GM12878 (cell line): ENCODE measurements at regions not wholly inside any gene's neighbourhood (a gene's known extent, or its start where the extent isn't known, plus 50 kb on each side); places are given as distances from the start of the nearest gene placed in this dataset.

ENCODE experiments used
- ATAC-seq: fragments of 200-7000 bp; cut with Tn5 transposase; 3 replicates; pipeline ENCODE4 v1.9.1; 2020; ENCODE audit warnings: mild to moderate bottlenecking, moderate library complexity
- BruUV-seq: library from RNA; stranded (reverse); fragments of 400-500 nt; replicated peaks from 2 replicates; lab custom pipeline; 2021; lab: Mats Ljungman, UMichigan
- CTCF ChIA-PET: fragments of 300-600 bp; sonication (Branson Sonifier 250); formaldehyde crosslinking; extraction: SDS; loops from one replicate; lab custom pipeline; 2021; ENCODE audit warnings: inconsistent platforms; lab: Yijun Ruan, JAX
- POLR2A ChIA-PET: fragments of 350-600 bp; formaldehyde crosslinking; extraction: SDS; loops from one replicate; lab custom pipeline; 2021; ENCODE audit warnings: inconsistent platforms; lab: Charles Lee
- RAD21 ChIA-PET: fragments of 300-600 bp; sonication (Branson Sonifier 250); formaldehyde crosslinking; loops from one replicate; lab custom pipeline; 2023; ENCODE audit warnings: antibody characterized with exemption; ENCODE audit not compliant: unreplicated experiment; lab: Charles Lee
- SMC1A ChIA-PET: fragments of 300-600 bp; sonication (Branson Sonifier 250); formaldehyde crosslinking; loops from one replicate; lab custom pipeline; 2023; ENCODE audit not compliant: unreplicated experiment, uncharacterized antibody; lab: Charles Lee
- DNase-seq: peaks from one replicate; pipeline ENCODE4 v3.0.0-alpha.2; 2011; ENCODE audit warnings: low read depth, low spot score
- FAIRE-seq: peaks from 3 replicates; lab custom pipeline; 2011; peaks lifted over from hg19 to GRCh38; lab: Jason Lieb, UNC
- H2AFZ ChIP-seq: 2 replicates; pipeline ENCODE4 v1.6.0; 2011; ENCODE audit warnings: low read depth, low read length, control low read depth; ENCODE audit not compliant: control insufficient read depth
- H3K27ac ChIP-seq: 2 replicates; pipeline ENCODE4 v1.5.1; 2011; ENCODE audit warnings: control low read depth; ENCODE audit not compliant: control insufficient read depth, insufficient read depth
- H3K27me3 ChIP-seq, 2 experiments: replicated peaks in 1 of 2; 2 replicates each; pipeline versions ENCODE4 v1.6.0 to v1.6.1; 2011; ENCODE audit warnings: low read length in 1 of 2; ENCODE audit not compliant: control insufficient read depth in 2 of 2, insufficient read depth in 2 of 2
- H3K36me3 ChIP-seq, 2 experiments: 2 replicates each; pipeline ENCODE4 v1.5.1; 2011; ENCODE audit warnings: low read length in 1 of 2; ENCODE audit not compliant: control insufficient read depth in 2 of 2, insufficient read depth in 2 of 2
- H3K4me1 ChIP-seq: 2 replicates; pipeline ENCODE4 v1.6.1; 2011; ENCODE audit warnings: mild to moderate bottlenecking, low read length, moderate library complexity, mixed read lengths; ENCODE audit not compliant: control insufficient read depth, insufficient read depth
- H3K4me2 ChIP-seq: 2 replicates; pipeline ENCODE4 v1.6.0; 2011; ENCODE audit warnings: control low read depth; ENCODE audit not compliant: control insufficient read depth, insufficient read depth
- H3K4me3 ChIP-seq: fragments of 200-600 bp; sonication (generic); 2 replicates; pipeline ENCODE4 v1.5.1; 2016
- H3K79me2 ChIP-seq: 2 replicates; pipeline ENCODE4 v1.6.0; 2011; ENCODE audit warnings: low read length; ENCODE audit not compliant: control insufficient read depth, insufficient read depth
- H3K9ac ChIP-seq: 2 replicates; pipeline ENCODE4 v1.8.0; 2011; ENCODE audit warnings: low read length, control low read depth, mixed read lengths; ENCODE audit not compliant: control insufficient read depth, insufficient read depth
- H3K9me3 ChIP-seq: replicated peaks from 3 replicates; pipeline ENCODE4 v1.5.1; 2011; ENCODE audit warnings: mild to moderate bottlenecking, low read length; ENCODE audit not compliant: control insufficient read depth, insufficient read depth
- H4K20me1 ChIP-seq: 2 replicates; pipeline ENCODE4 v1.6.0; 2011; ENCODE audit not compliant: control insufficient read depth, insufficient read depth
- CHD1 ChIP-seq: IDR thresholded peaks from 2 replicates; pipeline ENCODE4 v1.6.1; 2012; ENCODE audit warnings: low read depth, low read length, improper control_type of control experiment
- JUND ChIP-seq: IDR thresholded peaks from 2 replicates; pipeline ENCODE4 v1.6.1; 2012; ENCODE audit warnings: low read depth, mild to moderate bottlenecking, low read length, improper control_type of control experiment, moderate library complexity
- MTA3 ChIP-seq: IDR thresholded peaks from 2 replicates; pipeline ENCODE4 v1.6.1; 2012; ENCODE audit warnings: low read length, inconsistent platforms, borderline replicate concordance
- SREBF2 ChIP-seq: IDR thresholded peaks from 2 replicates; pipeline ENCODE4 v1.6.1; 2012; ENCODE audit warnings: mild to moderate bottlenecking, low read length
- YY1 ChIP-seq: IDR thresholded peaks from 2 replicates; pipeline ENCODE4 v1.6.1; 2011; ENCODE audit warnings: low read depth, mild to moderate bottlenecking, low read length
- WGBS: methylation state at CpG from one replicate; pipeline ENCODE4 v1.1.6; 2016; ENCODE audit warnings: low lambda C conversion rate; ENCODE audit not compliant: insufficient replicate concordance, insufficient coverage; ENCODE audit errors: missing lambda C conversion rate; 5-methylcytosine and 5-hydroxymethylcytosine counted together
- in situ Hi-C: fragments of 300-500 bp; cut with MboI; formaldehyde crosslinking; loops from 9 replicates; pipeline ENCODE4 v1.14.3; 2018; ENCODE audit warnings: mixed read lengths
- intact Hi-C: fragments of 100-400 bp; cut with micrococcal nuclease; formaldehyde crosslinking; loops from one replicate; pipeline ENCODE4 v1.14.2; 2022; ENCODE audit not compliant: unreplicated experiment
- TF ChIP-seq, protein P1 (sequence below): fragments of 450-650 bp; IDR thresholded peaks from 2 replicates; pipeline ENCODE4 v1.6.1; 2017; ENCODE audit warnings: antibody characterized with exemption, mild to moderate bottlenecking, moderate library complexity
- TF ChIP-seq, protein P2 (sequence below): IDR thresholded peaks from 2 replicates; pipeline ENCODE4 v1.6.1; 2011; ENCODE audit warnings: low read depth, low read length, improper control_type of control experiment, borderline replicate concordance
- TF ChIP-seq, protein P3 (sequence below): fragments of 450-650 bp; conservative IDR thresholded peaks from 2 replicates; pipeline ENCODE4 v1.6.1; 2017; ENCODE audit warnings: mild to moderate bottlenecking, moderate library complexity

DNA sequence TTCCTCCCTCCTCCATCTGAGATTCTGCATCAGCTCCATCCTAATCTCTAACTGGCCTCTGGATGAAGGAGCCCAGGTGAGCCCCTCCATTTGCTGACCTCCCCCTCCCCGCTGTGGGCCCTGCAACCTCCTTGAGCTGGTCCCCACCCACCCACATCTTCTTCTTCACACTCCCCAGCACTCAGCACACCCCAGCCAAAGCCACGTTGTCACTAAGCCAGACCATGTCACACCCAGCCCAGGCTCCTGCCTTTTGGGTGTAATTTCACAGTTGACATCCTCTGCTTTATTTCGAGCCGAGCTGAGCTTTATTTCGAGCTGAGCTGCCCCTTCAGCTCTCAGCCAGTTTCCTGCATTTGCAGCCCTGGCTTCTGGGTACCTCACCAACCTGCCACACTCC, 282.7 kb upstream of the TNRC6C start:
- DNase-seq (no peak), FAIRE-seq (no peak), ATAC-seq (no peak)
- in situ Hi-C loops, result no loop called here
- 3% methylated on average over 5 of the region's 5 CpGs for WGBS
- no TSS peak for BruUV-seq
- no peaks in the 10 kb centered on the region for H3K36me3 ChIP-seq
- ChIA-PET SMC1A (no interaction called here), RAD21 (no interaction called here), CTCF (no interaction called here), POLR2A (no interaction called here)
- no peaks in the 10 kb centered on the region for H4K20me1 ChIP-seq
- no peak overlapping the region for H2AFZ ChIP-seq
- no peaks in the 10 kb centered on the region for H3K9me3 ChIP-seq
- H3K4me2 ChIP-seq, result no peak overlapping the region
- H3K27ac ChIP-seq, result no peak overlapping the region
- no peak overlapping the region for H3K9ac ChIP-seq
- intact Hi-C loops, result no loop called here
- no peak overlapping the region for H3K4me3 ChIP-seq
- H3K4me1 ChIP-seq, result no peaks in the 10 kb centered on the region
- no peaks in the 10 kb centered on the region for H3K79me2 ChIP-seq
- no peaks in the 10 kb centered on the region for H3K27me3 ChIP-seq
- TF ChIP-seq CHD1 (no peak), SREBF2 (no peak), MTA3 (no peak), YY1 (no peak), JUND (no peak)
- TF ChIP-seq, protein P1, sequence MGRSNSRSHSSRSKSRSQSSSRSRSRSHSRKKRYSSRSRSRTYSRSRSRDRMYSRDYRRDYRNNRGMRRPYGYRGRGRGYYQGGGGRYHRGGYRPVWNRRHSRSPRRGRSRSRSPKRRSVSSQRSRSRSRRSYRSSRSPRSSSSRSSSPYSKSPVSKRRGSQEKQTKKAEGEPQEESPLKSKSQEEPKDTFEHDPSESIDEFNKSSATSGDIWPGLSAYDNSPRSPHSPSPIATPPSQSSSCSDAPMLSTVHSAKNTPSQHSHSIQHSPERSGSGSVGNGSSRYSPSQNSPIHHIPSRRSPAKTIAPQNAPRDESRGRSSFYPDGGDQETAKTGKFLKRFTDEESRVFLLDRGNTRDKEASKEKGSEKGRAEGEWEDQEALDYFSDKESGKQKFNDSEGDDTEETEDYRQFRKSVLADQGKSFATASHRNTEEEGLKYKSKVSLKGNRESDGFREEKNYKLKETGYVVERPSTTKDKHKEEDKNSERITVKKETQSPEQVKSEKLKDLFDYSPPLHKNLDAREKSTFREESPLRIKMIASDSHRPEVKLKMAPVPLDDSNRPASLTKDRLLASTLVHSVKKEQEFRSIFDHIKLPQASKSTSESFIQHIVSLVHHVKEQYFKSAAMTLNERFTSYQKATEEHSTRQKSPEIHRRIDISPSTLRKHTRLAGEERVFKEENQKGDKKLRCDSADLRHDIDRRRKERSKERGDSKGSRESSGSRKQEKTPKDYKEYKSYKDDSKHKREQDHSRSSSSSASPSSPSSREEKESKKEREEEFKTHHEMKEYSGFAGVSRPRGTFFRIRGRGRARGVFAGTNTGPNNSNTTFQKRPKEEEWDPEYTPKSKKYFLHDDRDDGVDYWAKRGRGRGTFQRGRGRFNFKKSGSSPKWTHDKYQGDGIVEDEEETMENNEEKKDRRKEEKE, result no peak
- TF ChIP-seq, protein P2, sequence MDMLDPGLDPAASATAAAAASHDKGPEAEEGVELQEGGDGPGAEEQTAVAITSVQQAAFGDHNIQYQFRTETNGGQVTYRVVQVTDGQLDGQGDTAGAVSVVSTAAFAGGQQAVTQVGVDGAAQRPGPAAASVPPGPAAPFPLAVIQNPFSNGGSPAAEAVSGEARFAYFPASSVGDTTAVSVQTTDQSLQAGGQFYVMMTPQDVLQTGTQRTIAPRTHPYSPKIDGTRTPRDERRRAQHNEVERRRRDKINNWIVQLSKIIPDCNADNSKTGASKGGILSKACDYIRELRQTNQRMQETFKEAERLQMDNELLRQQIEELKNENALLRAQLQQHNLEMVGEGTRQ, result no peak
- TF ChIP-seq, protein P3, sequence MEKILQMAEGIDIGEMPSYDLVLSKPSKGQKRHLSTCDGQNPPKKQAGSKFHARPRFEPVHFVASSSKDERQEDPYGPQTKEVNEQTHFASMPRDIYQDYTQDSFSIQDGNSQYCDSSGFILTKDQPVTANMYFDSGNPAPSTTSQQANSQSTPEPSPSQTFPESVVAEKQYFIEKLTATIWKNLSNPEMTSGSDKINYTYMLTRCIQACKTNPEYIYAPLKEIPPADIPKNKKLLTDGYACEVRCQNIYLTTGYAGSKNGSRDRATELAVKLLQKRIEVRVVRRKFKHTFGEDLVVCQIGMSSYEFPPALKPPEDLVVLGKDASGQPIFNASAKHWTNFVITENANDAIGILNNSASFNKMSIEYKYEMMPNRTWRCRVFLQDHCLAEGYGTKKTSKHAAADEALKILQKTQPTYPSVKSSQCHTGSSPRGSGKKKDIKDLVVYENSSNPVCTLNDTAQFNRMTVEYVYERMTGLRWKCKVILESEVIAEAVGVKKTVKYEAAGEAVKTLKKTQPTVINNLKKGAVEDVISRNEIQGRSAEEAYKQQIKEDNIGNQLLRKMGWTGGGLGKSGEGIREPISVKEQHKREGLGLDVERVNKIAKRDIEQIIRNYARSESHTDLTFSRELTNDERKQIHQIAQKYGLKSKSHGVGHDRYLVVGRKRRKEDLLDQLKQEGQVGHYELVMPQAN, result no peak
- TF ChIP-seq, all 136 proteins: peak for 0
